DMS53 (cell line): ENCODE measurements at regions not wholly inside any gene's neighbourhood (a gene's known extent, or its start where the extent isn't known, plus 50 kb on each side); places are given as distances from the start of the nearest gene placed in this dataset.
"Not testable (repeated sequence)": the region's sequence is repeated elsewhere in the genome, so short reads cannot be mapped to it uniquely, and the experiment has no call there.

Experiments used
- DNase-seq: peaks from one replicate; lab custom pipeline; 2025; lab: John Stamatoyannopoulos, UW

DNA sequence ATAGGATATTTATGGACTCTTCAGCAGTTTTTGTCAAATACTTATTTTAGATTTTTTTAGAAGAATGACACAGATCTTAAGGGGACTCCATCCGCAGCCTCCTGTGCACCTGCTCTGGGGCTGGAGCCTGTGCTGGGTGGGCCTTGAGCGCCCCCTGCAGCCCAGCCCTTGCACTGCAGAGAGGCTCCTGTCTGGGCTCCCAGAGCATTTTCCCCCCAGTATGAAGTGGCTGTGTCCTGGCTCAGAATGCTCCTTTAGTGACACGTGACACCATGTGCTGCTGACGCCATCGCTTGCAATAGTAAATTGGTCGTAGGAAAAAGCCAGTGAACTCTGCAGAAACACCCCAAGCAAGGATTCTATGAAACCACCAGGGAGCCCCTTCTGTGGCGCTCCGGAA is 479.7 kb downstream of the TMEM121 start:
- peak; percentile 3 for DNase-seq

DNA sequence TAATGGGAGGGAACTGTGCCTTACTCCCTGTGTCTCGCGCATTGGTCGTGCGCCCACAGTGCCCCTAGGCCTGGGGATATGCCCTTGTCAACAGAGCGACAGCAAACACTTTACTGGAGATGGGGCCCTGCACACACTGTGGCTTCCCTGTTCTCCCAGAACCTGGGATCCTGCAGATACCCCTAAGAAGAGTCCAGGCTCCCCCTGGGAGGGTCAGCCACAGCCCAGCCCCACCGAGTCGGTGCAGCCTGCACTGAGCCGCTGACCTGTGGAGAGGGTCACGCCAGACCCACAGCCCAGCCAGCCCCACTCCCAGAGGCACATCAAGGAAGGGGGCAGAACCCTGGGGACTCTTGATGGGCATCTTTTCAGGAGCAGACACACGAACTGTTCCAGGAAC is 480.3 kb downstream of the TMEM121 start:
- not testable (repeated sequence) for DNase-seq

- DNase-seq: no peak
These were observed 484.4 kb downstream of the TMEM121 start for GRCh38 chr14:106010783-106011182.

- DNase-seq: peak; percentile 43
These were observed 485.4 kb downstream of the TMEM121 start for GRCh38 chr14:106011631-106012360.

GRCh38 chr14:106012361-106012725 is 486.0 kb downstream of the TMEM121 start:
- DNase-seq: not testable (repeated sequence)

- no peak for DNase-seq
These were observed 487.5 kb downstream of the TMEM121 start for GRCh38 chr14:106013879-106014376.

GRCh38 chr14:106017952-106018351 is 491.6 kb downstream of the TMEM121 start:
- DNase-seq: not testable (repeated sequence)

DNA sequence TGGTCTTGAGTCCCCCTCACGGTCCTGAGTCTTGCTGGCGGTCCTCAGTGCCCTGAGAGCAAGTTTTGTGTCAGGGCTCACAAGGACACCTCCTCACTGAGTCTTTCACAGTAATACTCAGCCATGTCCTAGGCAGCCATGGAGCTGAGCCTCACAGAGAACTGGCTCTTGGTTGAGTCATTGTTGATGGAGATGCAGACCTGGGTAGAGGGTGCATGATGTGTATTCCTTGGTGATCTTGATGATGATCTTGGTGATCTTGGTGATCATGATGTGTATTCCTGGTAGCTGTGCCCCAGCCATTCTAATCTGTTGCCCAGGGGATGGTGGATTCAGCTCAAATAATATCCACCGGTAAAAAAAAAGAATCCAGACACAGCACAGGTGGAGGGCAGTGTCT is 495.4 kb downstream of the TMEM121 start:
- DNase-seq: no peak

DNA sequence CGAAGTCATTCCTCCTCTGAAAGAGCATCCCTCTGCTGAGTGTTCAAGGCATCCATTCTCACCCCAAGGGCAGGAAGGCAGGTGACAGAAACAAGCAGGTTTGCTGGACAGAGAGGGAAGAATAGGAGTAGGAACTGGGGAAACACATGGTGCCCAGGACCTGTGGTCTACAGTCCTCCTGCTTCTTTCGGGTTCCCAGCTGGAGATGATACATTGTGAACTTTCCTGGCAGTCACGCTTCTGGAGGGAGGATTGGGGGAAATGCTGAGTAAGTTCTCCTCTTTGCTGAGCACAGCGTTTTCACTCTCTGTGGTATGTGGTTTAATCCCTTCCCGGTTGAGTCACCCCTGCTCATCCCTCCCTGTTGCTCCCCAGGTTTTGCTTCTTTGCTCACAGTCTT is 496.3 kb downstream of the TMEM121 start:
- DNase-seq: not testable (repeated sequence)

GRCh38 chr14:106023411-106023810 is 497.0 kb downstream of the TMEM121 start:
- no peak for DNase-seq

- DNase-seq: no peak
These were observed 498.7 kb downstream of the TMEM121 start for GRCh38 chr14:106024983-106025604.

GRCh38 chr14:106026026-106026425 is 499.6 kb downstream of the TMEM121 start:
- DNase-seq: no peak

- DNase-seq: not testable (repeated sequence)
These were observed 501.4 kb downstream of the TMEM121 start for GRCh38 chr14:106027759-106028158.

- DNase-seq: no peak
These were observed 503.6 kb downstream of the TMEM121 start for GRCh38 chr14:106029959-106030358.

DNA sequence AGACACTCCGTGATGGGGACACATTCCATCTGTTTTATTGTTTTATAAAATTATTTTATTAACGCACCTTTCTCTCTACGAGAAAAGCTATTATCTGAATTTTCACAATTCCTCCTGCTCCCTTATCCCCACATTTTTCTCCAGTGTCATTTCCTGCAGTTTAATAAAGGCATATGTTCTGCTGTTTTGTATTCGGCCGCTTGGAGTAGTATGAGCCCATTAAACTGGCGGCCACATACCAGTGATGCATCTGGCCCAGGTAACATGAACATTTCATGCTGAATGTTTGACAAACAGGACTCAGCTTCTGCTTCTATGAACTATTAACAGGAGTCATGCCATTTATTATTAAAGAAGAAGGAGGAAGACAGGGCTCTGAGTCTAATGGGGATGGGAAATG is 511.0 kb downstream of the TMEM121 start:
- no peak for DNase-seq

DNA sequence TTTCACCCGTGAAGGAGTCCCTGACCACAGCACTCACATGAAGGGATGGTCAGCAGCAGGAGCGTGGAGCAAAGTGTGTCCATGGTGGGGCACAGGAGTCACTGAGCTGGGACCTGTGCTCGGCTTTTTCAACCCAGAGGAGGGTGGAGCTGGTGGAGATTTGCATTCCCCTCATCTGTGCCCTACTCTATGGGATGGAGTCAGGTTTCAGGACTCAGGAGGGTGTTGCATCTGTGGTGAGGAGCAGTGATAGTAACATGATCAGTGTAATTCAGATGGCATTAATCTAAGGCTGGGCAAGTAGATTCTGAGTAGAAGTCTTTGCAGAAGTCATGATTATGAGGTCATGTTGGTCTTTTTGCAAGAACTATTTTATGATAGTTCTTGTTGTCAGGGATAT is 511.9 kb downstream of the TMEM121 start:
- no peak for DNase-seq

DNA sequence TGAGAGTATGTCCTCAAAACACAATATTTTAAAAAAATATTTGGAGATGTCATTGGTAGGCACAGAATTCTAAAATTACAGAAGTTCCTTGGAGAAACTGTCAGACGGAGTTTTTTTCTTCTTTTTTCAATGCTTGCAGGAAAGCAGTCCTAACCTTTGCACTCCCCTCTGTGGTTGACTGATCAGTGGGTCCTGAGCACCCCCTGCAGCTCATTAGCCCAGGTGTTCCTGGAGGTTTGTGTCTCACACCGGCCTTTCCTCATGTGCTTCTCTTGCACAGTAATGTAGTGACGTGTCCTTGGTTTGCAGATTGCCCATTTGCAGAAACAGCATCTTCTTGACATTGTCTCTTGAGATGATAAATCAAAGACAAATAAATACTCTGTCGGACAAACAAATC is 513.0 kb downstream of the TMEM121 start:
- peak; percentile 1 for DNase-seq

DNA sequence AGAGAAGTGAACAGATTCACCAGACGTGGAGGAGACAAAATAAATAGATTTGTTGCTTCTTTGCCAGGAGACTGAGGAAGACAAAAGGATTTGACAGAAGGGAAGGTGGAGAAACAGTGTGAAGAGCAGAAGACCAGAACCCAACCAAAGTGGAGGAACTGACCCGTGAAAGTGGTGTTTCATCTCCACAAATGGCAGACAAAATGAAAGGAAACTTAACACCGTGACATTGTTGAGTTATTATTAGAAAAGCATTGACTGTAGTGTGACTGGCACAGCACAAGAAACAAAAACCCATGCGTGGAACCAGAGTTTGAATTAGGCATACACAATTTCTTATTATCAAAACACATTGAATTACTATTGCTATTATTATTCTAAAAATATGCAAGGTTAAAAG is 518.1 kb downstream of the TMEM121 start:
- no peak for DNase-seq

DNA sequence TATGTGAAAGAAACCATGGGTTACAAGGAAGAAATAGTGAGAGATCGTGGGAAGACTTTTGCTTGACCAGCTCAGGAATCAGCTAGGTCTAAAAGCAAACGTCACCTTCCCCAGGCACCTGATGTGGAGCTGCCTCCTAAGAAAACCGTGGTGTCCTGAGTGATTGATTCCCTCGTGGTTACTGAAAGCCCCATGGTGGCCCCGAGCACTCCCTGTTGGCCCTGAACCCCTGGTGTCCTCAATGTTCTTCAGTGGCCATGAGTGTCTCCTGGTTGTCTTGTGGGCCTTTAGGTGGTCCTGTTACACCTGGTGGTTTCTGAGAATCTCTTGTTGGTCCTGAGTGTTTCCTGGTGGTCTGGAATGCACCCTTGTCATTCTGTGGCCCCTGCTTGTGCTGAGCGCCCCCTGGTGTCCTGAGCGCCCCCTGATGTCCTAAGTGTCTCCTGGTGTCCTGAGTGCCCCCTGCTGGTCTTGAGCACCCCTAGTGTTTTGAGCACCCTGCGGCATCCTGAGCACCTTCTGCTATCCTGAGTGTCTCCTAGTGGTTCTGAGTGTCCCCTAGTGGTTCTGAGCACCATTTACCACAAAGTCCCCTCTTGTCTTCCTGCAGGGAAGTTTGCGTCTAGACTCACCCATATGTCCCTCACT is 518.7 kb downstream of the TMEM121 start:
- DNase-seq: peak; percentile 31

DNA sequence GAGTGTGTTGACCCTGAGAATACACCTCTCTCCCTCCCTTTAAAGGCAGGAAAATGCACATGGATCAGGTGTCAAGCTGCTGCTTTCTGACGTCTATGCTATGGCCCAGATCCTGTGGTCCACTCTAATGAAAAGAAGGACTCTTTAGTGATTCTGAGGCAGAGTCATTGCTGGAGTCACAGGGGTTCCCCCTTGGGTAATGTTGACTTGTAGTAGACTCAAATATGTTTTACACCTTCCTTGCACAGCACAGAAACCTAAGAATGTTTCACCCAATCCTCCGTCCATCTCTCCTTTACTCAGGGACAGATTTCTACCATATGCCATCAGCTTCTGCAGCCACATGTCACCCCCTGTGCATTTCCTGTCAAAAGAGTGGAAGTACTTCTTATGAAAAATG is 525.4 kb downstream of the TMEM121 start:
- no peak for DNase-seq

- no peak for DNase-seq
These were observed 528.9 kb downstream of the TMEM121 start for GRCh38 chr14:106055289-106055688.

- DNase-seq: no peak
These were observed 532.0 kb downstream of the TMEM121 start for GRCh38 chr14:106058342-106058741.
